HCEC 1CT (cell line): ENCODE measurements at regions not wholly inside any gene's neighbourhood (a gene's known extent, or its start where the extent isn't known, plus 50 kb on each side); places are given as distances from the start of the nearest gene placed in this dataset.

Experiments used
- DNase-seq: peaks from one replicate; pipeline ENCODE4 v3.0.0-alpha.2; 2017

- DNase-seq = no peak
Measured at GRCh38 chrX:69083361-69083760, 81.9 kb downstream of the PJA1 start.

DNA sequence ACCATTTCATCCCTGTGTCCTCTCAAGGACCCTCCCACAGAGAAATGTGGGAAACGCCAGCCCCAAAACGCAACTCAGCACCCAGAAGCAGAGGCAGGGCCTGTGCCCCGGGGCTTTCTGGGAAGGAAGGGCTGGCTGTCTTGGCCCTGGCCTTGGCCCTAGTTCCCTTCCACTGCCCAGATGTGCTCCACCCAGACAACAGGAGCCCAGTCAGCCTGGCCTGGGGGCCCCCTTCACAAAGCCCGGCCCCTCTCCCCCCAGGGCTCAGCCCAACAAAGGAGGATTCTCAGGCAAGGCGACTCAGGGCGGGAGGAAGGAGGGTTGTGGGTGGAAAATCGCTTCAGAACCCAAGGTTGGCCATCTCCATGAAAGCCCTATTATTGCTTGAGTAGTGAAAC is 82.5 kb downstream of the PJA1 start:
- no peak for DNase-seq

- no peak for DNase-seq
Measured at GRCh38 chrX:69082055-69082752, 83.0 kb downstream of the PJA1 start.

DNA sequence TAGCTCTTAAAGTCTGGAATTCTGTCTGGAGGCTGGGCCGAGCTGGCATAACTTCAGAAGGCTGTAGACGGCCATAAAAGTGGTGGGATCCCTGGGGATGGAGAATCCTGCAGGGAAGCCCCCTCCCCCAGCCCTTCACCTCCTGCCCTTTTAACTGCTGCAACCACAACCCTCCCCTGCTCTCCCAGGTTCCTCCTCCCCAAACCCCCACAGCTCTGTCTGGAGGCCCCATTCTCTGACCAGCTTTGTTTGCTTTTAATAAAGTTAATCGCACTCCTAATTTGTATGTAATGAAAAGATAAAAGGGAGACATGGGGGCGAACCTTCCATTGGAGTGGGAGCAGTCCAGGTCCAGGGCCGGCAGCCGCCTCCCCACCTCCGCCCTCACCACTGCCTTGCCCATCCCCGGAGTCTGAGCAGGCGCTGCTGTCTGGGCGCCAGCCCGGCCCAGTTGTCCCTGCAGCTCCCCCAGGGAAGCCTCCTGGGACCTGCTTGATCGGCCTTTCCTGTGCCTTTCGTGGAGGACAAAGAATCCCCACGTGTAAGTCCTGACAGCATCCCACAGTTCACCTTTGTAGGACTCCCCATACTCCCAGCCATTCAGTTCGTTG is 84.3 kb downstream of the PJA1 start:
- DNase-seq = no peak

DNA sequence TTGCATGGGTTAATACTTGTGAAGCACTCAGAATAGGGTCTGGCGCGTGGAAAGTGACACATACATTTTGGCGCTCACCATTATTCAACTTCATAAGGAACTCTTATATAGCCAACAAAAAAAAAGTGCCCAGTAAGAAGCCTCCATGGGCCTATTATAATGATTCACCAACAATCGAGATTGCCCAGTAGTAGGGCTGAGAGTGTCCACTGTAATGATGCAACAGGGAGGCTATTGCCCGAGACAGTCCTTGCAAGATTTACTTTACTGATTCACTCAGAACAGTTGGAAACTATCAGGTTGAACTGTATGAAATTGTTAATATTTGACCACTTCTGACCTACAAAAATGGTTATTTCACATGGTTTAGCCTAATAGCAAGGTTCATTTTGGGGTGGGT is 86.0 kb downstream of the PJA1 start:
- no peak for DNase-seq

- no peak for DNase-seq
Measured at GRCh38 chrX:69077895-69078455, 87.3 kb downstream of the PJA1 start.

DNA sequence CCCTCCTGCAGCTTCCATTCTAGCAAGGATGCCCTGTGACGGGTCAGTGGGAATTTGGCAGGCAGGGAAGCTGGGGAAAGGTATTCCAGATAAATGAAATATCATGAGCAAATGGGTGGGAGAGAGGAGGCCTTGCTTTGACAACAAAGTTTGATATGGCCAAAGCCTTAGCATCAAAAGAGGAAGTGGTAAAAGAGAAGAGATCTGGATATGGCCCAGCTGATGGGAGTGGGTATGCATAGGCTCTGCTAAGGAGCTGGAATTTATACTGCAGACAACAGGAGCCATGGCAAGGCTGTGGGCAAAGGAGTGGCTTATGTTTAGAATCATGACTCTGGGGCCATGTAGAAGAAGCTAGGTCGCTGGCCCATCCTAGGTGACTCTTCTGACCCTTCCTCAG is 89.2 kb downstream of the PJA1 start:
- DNase-seq = no peak

DNA sequence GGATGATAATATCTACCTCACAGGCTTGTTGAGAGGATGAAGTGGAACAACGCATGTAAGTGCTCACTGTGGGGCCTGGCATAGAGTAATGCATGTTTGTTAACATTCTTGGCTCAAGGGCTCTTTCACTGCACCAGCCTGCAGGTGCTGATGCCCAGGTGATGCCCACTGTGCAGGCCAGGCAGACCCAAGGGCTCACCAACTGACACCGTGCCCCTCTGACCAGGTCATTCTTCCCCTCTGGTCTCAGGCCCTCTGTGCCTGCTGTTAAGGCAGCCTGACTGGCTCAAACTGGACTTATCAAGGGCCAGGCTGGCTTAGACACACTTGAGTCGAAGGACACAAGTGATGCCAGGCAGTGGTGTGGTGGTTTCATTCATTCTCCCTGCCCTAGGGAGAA is 90.5 kb downstream of the PJA1 start:
- DNase-seq = no peak

- DNase-seq = no peak
Measured at GRCh38 chrX:69073721-69074120, 91.5 kb downstream of the PJA1 start.

DNA sequence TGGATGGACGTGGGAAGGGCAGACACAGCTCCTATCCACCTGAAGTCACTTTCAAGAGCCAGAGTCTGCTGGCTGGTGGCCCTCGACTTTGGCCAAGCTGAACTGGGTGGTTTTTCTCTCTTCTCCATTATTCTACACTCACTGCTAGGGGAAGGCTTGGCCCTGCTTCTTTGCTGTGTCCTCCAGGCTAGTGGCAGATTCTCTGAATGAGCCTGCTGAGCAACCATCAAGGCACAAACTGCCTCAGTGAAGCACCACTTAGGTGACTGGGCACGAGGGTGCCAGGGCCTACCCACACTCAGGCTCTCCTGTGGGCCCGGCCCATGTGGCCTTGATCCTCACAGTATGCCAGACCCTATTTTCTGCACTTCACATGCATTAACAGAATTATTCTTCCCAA is 92.0 kb downstream of the PJA1 start:
- DNase-seq = no peak

DNA sequence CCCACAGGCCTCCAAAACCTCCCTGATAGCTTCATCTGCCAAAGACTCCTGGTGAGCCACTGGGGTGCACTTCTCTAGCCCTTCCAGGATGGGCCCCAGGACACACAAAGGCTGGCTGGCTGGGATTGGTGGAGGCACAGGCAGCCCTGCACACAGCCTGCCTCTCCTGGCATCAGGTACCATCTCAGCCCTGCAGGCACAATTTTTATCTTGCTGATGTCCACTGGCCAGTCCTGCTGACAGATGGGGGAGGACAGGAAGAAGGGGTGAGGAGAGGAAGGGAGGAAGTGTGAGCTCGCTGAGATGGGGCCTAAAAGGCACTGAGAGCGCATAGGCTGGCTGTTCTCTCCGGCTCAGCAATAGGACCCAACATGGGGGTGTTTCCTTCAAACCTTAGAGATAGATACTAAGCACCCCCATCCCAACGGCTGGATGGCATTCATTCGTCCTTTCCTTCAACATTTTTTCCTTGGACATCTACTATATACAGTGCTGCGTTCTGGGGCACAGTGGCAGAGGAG is 92.7 kb downstream of the PJA1 start:
- no peak for DNase-seq

DNA sequence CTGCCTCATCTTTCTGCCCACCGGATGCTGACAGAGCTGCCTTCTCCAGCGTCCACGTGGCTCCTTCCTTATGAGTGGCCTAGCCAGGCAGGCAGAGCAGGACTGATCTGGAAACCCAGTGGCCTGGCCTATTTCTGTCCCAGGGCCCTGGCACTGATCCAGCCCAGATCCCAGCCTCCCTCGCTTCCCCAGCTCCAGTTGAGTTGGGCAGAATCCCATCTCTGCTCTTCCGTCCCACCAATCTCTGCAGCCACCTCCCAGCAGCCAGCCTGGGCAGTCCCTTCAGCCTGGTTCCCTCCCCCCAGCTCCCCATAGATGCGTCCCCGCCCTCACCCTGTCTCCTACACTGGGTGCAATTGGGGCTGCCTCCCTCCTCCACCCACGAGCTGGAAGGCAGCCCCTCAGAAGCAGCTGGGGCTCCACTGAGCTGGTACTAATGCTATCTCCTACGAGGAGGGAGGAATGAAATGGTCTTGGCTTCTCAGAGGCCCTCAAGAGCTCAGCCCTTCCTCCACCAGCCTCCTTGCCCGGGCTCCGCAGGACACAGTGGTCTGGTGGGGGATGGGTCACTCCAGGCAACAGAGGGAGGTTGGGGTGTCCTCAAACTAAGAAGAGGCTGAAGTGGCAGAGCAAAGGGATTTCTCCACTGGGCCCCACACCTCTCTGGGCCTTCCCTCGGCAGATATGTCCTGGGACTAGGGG is 94.2 kb downstream of the PJA1 start:
- DNase-seq = no peak

GRCh38 chrX:69069876-69070275 is 95.4 kb downstream of the PJA1 start:
- DNase-seq = no peak

- DNase-seq = no peak
Measured at GRCh38 chrX:69069086-69069445, 96.2 kb downstream of the PJA1 start.

- DNase-seq = no peak
Measured at GRCh38 chrX:69068301-69069085, 96.8 kb downstream of the PJA1 start.

DNA sequence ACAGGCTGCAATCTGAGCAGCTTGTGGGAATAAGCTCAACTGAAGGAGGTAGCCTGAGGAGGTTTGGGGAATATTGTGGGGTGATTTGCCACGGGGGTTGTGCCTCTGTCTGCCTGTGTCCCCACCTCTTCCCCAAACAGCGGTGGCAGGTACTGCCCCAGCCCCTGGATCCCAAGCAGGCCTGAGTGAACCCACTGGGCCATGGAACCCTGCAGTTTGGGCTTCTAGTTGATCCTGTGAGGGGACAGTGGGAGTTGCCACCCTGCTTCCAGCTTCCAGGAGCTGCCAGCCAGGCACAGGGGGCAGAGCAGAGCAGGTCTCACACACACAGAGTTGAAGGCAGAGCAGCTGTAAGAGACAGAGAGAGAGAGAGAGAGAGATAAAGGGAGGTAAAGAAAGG is 97.4 kb downstream of the PJA1 start:
- no peak for DNase-seq

DNA sequence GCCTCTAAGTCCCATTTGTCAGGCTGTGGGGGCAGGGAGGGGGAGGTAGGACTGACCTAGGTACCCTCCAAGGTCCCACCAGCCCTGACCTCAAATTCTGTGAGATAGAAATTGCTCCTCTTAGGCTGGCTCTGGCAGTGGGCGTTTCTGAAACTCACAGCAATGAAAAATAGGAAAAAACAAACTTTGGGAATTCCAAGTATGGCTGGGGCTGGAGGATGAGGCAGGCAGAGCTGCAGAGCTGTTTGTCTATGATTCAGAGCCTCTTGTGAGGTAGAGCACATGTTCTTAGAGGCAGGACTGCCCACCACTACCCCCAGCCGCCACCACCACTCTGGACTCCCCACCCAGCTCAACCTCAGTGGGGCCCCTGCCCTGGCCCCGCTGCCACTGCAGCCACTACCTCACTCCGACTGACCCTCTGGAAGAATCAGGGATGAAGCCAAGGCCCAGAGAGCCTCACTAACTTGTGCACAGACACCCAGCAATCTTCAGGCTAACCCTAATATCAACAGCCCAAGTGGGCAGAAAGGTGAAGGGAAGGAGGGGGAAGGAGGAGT is 98.2 kb downstream of the PJA1 start:
- no peak for DNase-seq

DNA sequence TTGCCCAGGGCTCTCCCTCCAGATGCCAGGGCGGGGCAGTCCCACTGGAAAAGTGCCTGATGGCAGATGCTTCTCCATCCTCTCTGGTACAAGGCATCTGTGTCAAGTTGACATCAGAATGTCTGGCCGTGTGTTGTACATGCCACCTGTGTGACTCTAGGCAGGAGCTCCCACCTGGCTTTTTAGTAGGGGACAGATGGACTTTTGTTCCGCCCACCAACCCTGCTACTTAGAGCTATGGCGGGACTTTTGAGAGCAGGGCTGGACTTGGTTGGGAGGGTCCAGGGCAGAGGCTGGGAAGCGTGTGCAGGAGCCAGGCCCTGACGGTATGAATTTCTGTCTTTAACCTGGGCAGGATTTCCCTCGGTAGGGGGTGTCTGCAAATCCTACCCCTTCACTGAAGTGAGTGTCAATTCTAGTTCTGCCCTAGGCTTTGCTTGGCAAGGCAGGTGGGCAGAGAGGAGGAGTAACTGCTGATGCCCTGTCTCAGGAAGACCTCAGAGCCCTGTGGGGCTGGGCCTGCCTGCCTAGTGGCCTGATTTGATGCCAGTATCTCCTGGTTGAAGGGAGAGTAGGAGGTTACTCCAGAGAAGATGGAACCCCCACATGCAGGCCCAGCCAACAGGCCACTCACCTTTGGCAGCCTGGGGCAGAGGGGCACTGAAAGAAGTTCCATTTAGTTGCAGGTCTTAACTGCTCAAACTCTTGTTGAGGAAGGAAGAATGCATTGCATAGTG is 99.1 kb downstream of the PJA1 start:
- no peak for DNase-seq

DNA sequence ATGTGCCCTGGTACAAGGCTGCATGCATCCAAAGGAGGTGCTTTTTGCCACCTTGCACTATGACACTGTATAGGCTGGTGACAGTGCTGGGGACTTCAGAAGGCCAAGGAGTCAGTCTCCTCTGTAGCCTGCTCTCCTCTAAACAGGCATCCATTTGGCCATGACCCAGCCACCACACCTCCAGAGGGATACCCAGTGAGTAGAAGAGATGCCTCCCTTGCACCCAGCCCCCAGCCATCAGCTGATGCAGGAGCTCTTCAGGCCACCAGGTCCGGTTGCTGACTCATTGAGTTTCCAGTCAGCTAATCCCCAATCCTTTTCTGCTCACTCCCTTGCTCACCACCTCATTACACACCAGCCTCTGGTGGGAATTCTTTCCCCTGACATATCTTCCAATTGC is 99.8 kb downstream of the PJA1 start:
- DNase-seq = peak; percentile 3

DNA sequence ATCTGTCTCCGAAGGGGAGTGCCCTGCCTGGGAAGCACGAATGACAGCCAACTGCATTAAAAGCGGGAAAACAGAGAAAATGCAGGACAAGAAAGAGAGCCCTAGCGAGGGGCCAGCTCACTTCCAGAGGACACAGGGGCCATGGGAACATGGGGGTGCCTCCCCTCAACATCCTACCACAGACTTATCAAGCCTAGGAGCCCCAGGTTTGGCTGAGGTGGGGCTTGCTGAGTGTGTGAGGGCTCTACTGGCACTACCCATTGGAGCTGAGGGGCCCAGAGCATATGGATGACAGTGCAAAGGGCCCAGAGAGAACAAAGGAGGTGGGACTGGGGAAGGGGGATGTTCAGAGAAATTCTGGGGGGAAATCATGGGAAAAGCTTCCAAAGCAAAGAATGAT is 101.8 kb downstream of the PJA1 start:
- no peak for DNase-seq

DNA sequence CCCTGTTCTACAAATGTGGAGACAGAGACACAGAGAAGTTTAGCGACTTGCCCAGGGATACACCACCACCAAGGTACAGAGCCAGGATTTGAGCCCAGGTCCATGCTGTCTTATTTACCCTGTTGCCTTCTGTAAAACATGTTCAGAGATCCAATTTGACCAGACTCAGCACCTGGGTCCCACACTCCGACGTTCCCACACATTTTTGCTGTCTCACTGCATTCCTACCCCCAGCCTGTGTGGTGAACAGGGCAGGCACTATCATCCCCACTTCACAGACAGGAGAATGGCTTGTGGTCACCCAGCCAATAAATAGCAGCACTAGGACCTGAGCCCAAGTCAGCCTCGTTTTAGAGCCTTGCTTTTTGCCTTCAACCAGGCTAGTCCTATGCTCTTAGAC is 102.8 kb downstream of the PJA1 start:
- no peak for DNase-seq
